ENCODE measurements at regions not wholly inside any gene's neighbourhood (a gene's known extent, or its start where the extent isn't known, plus 50 kb on each side); places are given as distances from the start of the nearest gene placed in this dataset.
"Not testable (repeated sequence)": the region's sequence is repeated elsewhere in the genome, so short reads cannot be mapped to it uniquely, and the experiment has no call there.

GRCh38 chr4:20015636-20016224 lies 236.0 kb upstream of the SLIT2 start:
- Histone ChIP-seq H3K4me1 (ENCODE audit: control insufficient read depth, insufficient read depth, low read length, poor library complexity, severe bottlenecking) (no peaks in the 10 kb centered on the region), H3K36me3 (ENCODE audit: control insufficient read depth, insufficient read depth, low read length) (no peaks in the 10 kb centered on the region), H3K4me3 (ENCODE audit: insufficient read depth, low read depth, low read length, poor library complexity, severe bottlenecking) (no peak overlapping the region), H3K27me3 (replicated peaks; ENCODE audit: control insufficient read depth, insufficient read depth, low read length, poor library complexity, severe bottlenecking) (no peaks in the 10 kb centered on the region), H3K9me3 (ENCODE audit: control insufficient read depth, low read length) (no peaks in the 10 kb centered on the region), H3K27ac (ENCODE audit: insufficient read depth, low read length, poor library complexity, severe bottlenecking) (no peak overlapping the region)
- DNase-seq = no peak

- not testable (repeated sequence) for H3K4me3 ChIP-seq (ENCODE audit: insufficient read depth, low read depth, low read length, poor library complexity, severe bottlenecking); DNase-seq; H3K9me3 ChIP-seq (ENCODE audit: control insufficient read depth, low read length); H3K4me1 ChIP-seq (ENCODE audit: control insufficient read depth, insufficient read depth, low read length, poor library complexity, severe bottlenecking); H3K27ac ChIP-seq (ENCODE audit: insufficient read depth, low read length, poor library complexity, severe bottlenecking); H3K27me3 ChIP-seq (replicated peaks; ENCODE audit: control insufficient read depth, insufficient read depth, low read length, poor library complexity, severe bottlenecking); H3K36me3 ChIP-seq (ENCODE audit: control insufficient read depth, insufficient read depth, low read length)
Observed at GRCh38 chr4:20003836-20004558, 247.7 kb upstream of the SLIT2 start.

- H3K4me1 ChIP-seq (ENCODE audit: control insufficient read depth, insufficient read depth, low read length, poor library complexity, severe bottlenecking) = no peaks in the 10 kb centered on the region
- no peak overlapping the region for H3K27ac ChIP-seq (ENCODE audit: insufficient read depth, low read length, poor library complexity, severe bottlenecking)
- H3K9me3 ChIP-seq (ENCODE audit: control insufficient read depth, low read length) = no peaks in the 10 kb centered on the region
- no peak for DNase-seq
- no peaks in the 10 kb centered on the region for H3K27me3 ChIP-seq (replicated peaks; ENCODE audit: control insufficient read depth, insufficient read depth, low read length, poor library complexity, severe bottlenecking)
- H3K4me3 ChIP-seq (ENCODE audit: insufficient read depth, low read depth, low read length, poor library complexity, severe bottlenecking) = no peak overlapping the region
- H3K36me3 ChIP-seq (ENCODE audit: control insufficient read depth, insufficient read depth, low read length) = no peaks in the 10 kb centered on the region
Observed at GRCh38 chr4:19999775-20000414, 251.8 kb upstream of the SLIT2 start.

GRCh38 chr4:19999276-19999675 lies 252.4 kb upstream of the SLIT2 start:
- no peak overlapping the region for H3K27ac ChIP-seq (ENCODE audit: insufficient read depth, low read length, poor library complexity, severe bottlenecking)
- H3K4me3 ChIP-seq (ENCODE audit: insufficient read depth, low read depth, low read length, poor library complexity, severe bottlenecking) = no peak overlapping the region
- no peaks in the 10 kb centered on the region for H3K9me3 ChIP-seq (ENCODE audit: control insufficient read depth, low read length)
- H3K4me1 ChIP-seq (ENCODE audit: control insufficient read depth, insufficient read depth, low read length, poor library complexity, severe bottlenecking) = no peaks in the 10 kb centered on the region
- no peaks in the 10 kb centered on the region for H3K36me3 ChIP-seq (ENCODE audit: control insufficient read depth, insufficient read depth, low read length)
- H3K27me3 ChIP-seq (replicated peaks; ENCODE audit: control insufficient read depth, insufficient read depth, low read length, poor library complexity, severe bottlenecking) = no peaks in the 10 kb centered on the region
- no peak for DNase-seq

- Histone ChIP-seq H3K9me3 (ENCODE audit: control insufficient read depth, low read length) (no peaks in the 10 kb centered on the region), H3K27me3 (replicated peaks; ENCODE audit: control insufficient read depth, insufficient read depth, low read length, poor library complexity, severe bottlenecking) (no peaks in the 10 kb centered on the region), H3K27ac (ENCODE audit: insufficient read depth, low read length, poor library complexity, severe bottlenecking) (no peak overlapping the region), H3K4me3 (ENCODE audit: insufficient read depth, low read depth, low read length, poor library complexity, severe bottlenecking) (no peak overlapping the region), H3K4me1 (ENCODE audit: control insufficient read depth, insufficient read depth, low read length, poor library complexity, severe bottlenecking) (no peaks in the 10 kb centered on the region), H3K36me3 (ENCODE audit: control insufficient read depth, insufficient read depth, low read length) (no peaks in the 10 kb centered on the region)
- no peak for DNase-seq
Observed at GRCh38 chr4:19993242-19993641, 258.5 kb upstream of the SLIT2 start.

- H3K9me3 ChIP-seq (ENCODE audit: control insufficient read depth, low read length) = no peaks in the 10 kb centered on the region
- DNase-seq = no peak
- no peaks in the 10 kb centered on the region for H3K4me1 ChIP-seq (ENCODE audit: control insufficient read depth, insufficient read depth, low read length, poor library complexity, severe bottlenecking)
- no peaks in the 10 kb centered on the region for H3K27me3 ChIP-seq (replicated peaks; ENCODE audit: control insufficient read depth, insufficient read depth, low read length, poor library complexity, severe bottlenecking)
- H3K36me3 ChIP-seq (ENCODE audit: control insufficient read depth, insufficient read depth, low read length) = no peaks in the 10 kb centered on the region
- no peak overlapping the region for H3K27ac ChIP-seq (ENCODE audit: insufficient read depth, low read length, poor library complexity, severe bottlenecking)
- H3K4me3 ChIP-seq (ENCODE audit: insufficient read depth, low read depth, low read length, poor library complexity, severe bottlenecking) = no peak overlapping the region
Observed at GRCh38 chr4:19992471-19993093, 259.1 kb upstream of the SLIT2 start.

- Histone ChIP-seq H3K36me3 (ENCODE audit: control insufficient read depth, insufficient read depth, low read length) (no peaks in the 10 kb centered on the region), H3K4me3 (ENCODE audit: insufficient read depth, low read depth, low read length, poor library complexity, severe bottlenecking) (no peak overlapping the region), H3K27ac (ENCODE audit: insufficient read depth, low read length, poor library complexity, severe bottlenecking) (no peak overlapping the region), H3K4me1 (ENCODE audit: control insufficient read depth, insufficient read depth, low read length, poor library complexity, severe bottlenecking) (no peaks in the 10 kb centered on the region), H3K27me3 (replicated peaks; ENCODE audit: control insufficient read depth, insufficient read depth, low read length, poor library complexity, severe bottlenecking) (no peaks in the 10 kb centered on the region), H3K9me3 (ENCODE audit: control insufficient read depth, low read length) (no peaks in the 10 kb centered on the region)
- no peak for DNase-seq
Observed at GRCh38 chr4:19987746-19988145, 264.0 kb upstream of the SLIT2 start.

GRCh38 chr4:19983072-19983471 lies 268.6 kb upstream of the SLIT2 start:
- H3K27ac ChIP-seq (ENCODE audit: insufficient read depth, low read length, poor library complexity, severe bottlenecking) = no peak overlapping the region
- no peaks in the 10 kb centered on the region for H3K36me3 ChIP-seq (ENCODE audit: control insufficient read depth, insufficient read depth, low read length)
- no peaks in the 10 kb centered on the region for H3K9me3 ChIP-seq (ENCODE audit: control insufficient read depth, low read length)
- no peak for DNase-seq
- no peak overlapping the region for H3K4me3 ChIP-seq (ENCODE audit: insufficient read depth, low read depth, low read length, poor library complexity, severe bottlenecking)
- H3K27me3 ChIP-seq (replicated peaks; ENCODE audit: control insufficient read depth, insufficient read depth, low read length, poor library complexity, severe bottlenecking) = no peaks in the 10 kb centered on the region
- no peaks in the 10 kb centered on the region for H3K4me1 ChIP-seq (ENCODE audit: control insufficient read depth, insufficient read depth, low read length, poor library complexity, severe bottlenecking)

GRCh38 chr4:19982556-19982955 lies 269.1 kb upstream of the SLIT2 start:
- Histone ChIP-seq H3K27ac (ENCODE audit: insufficient read depth, low read length, poor library complexity, severe bottlenecking) (no peak overlapping the region), H3K36me3 (ENCODE audit: control insufficient read depth, insufficient read depth, low read length) (no peaks in the 10 kb centered on the region), H3K4me1 (ENCODE audit: control insufficient read depth, insufficient read depth, low read length, poor library complexity, severe bottlenecking) (no peaks in the 10 kb centered on the region), H3K9me3 (ENCODE audit: control insufficient read depth, low read length) (peaks cover 4% of the 10 kb centered on the region), H3K27me3 (replicated peaks; ENCODE audit: control insufficient read depth, insufficient read depth, low read length, poor library complexity, severe bottlenecking) (no peaks in the 10 kb centered on the region), H3K4me3 (ENCODE audit: insufficient read depth, low read depth, low read length, poor library complexity, severe bottlenecking) (no peak overlapping the region)
- no peak for DNase-seq

- Histone ChIP-seq H3K27ac (ENCODE audit: insufficient read depth, low read length, poor library complexity, severe bottlenecking) (no peak overlapping the region), H3K4me1 (ENCODE audit: control insufficient read depth, insufficient read depth, low read length, poor library complexity, severe bottlenecking) (no peaks in the 10 kb centered on the region), H3K9me3 (ENCODE audit: control insufficient read depth, low read length) (no peaks in the 10 kb centered on the region), H3K27me3 (replicated peaks; ENCODE audit: control insufficient read depth, insufficient read depth, low read length, poor library complexity, severe bottlenecking) (no peaks in the 10 kb centered on the region), H3K36me3 (ENCODE audit: control insufficient read depth, insufficient read depth, low read length) (no peaks in the 10 kb centered on the region), H3K4me3 (ENCODE audit: insufficient read depth, low read depth, low read length, poor library complexity, severe bottlenecking) (no peak overlapping the region)
- no peak for DNase-seq
Observed at GRCh38 chr4:19971829-19972228, 279.9 kb upstream of the SLIT2 start.
